CD8-positive, alpha-beta memory T cell (primary cell): ENCODE measurements at regions not wholly inside any gene's neighbourhood (a gene's known extent, or its start where the extent isn't known, plus 50 kb on each side); places are given as distances from the start of the nearest gene placed in this dataset.
"Not testable (repeated sequence)": the region's sequence is repeated elsewhere in the genome, so short reads cannot be mapped to it uniquely, and the experiment has no call there.

ENCODE experiments used
- CTCF ChIA-PET: fragments of 350-600 bp; sonication (Branson Sonifier 250); formaldehyde crosslinking; loops from one replicate; lab custom pipeline; 2021; ENCODE audit warnings: antibody characterized with exemption; lab: Charles Lee
- POLR2A ChIA-PET: fragments of 350-600 bp; sonication (Branson Sonifier 250); formaldehyde crosslinking; loops from one replicate; lab custom pipeline; 2021; ENCODE audit warnings: antibody characterized with exemption; lab: Charles Lee
- DNase-seq, 5 donors: peaks; one replicate each; pipeline versions ENCODE4 v3.0.0 to v3.0.0-alpha.2; 2020 to 2022; ENCODE audit warnings: mixed read lengths in 1 of 5
- H3K27ac ChIP-seq: one replicate; pipeline ENCODE4 v1.7.0; 2013; ENCODE audit warnings: low read depth, mild to moderate bottlenecking, low read length, moderate library complexity
- H3K27me3 ChIP-seq: 2 replicates; pipeline ENCODE4 v1.7.0; 2013; ENCODE audit warnings: low read length, mild to moderate bottlenecking; ENCODE audit not compliant: insufficient read depth, poor library complexity, severe bottlenecking
- H3K36me3 ChIP-seq: 2 replicates; pipeline ENCODE4 v1.7.0; 2013; ENCODE audit warnings: mild to moderate bottlenecking, low read length, moderate library complexity; ENCODE audit not compliant: insufficient read depth
- H3K4me1 ChIP-seq: 2 replicates; pipeline ENCODE4 v1.7.0; 2013; ENCODE audit warnings: mild to moderate bottlenecking, low read length, moderate library complexity; ENCODE audit not compliant: insufficient read depth
- H3K4me3 ChIP-seq: 2 replicates; pipeline ENCODE4 v1.7.0; 2013; ENCODE audit warnings: mild to moderate bottlenecking, low read length
- H3K9me3 ChIP-seq: 2 replicates; pipeline ENCODE4 v1.7.0; 2013; ENCODE audit warnings: mild to moderate bottlenecking, low read length
- H3K27ac Mint-ChIP-seq, 8 donors: one replicate each; pipeline ENCODE4 v1.8.0; 2020 to 2021; ENCODE audit warnings: mixed read lengths in 8 of 8, mild to moderate bottlenecking in 6 of 8, inconsistent platforms in 3 of 8, moderate library complexity in 3 of 8
- H3K27me3 Mint-ChIP-seq, 2 donors: one replicate each; pipeline ENCODE4 v1.8.0; 2020 to 2021; ENCODE audit warnings: mixed read lengths in 2 of 2, mild to moderate bottlenecking in 1 of 2, moderate library complexity in 1 of 2
- H3K36me3 Mint-ChIP-seq, 3 donors: one replicate each; pipeline ENCODE4 v1.8.0; 2020 to 2021; ENCODE audit warnings: mixed read lengths in 3 of 3, inconsistent platforms in 1 of 3, mild to moderate bottlenecking in 1 of 3
- H3K4me1 Mint-ChIP-seq, 3 donors: one replicate each; pipeline ENCODE4 v1.8.0; 2020 to 2021; ENCODE audit warnings: mixed read lengths in 3 of 3, inconsistent platforms in 1 of 3, mild to moderate bottlenecking in 1 of 3
- H3K4me3 Mint-ChIP-seq, 7 donors: one replicate each; pipeline ENCODE4 v1.8.0; 2020 to 2021; ENCODE audit warnings: mixed read lengths in 7 of 7, mild to moderate bottlenecking in 6 of 7, moderate library complexity in 4 of 7, inconsistent platforms in 2 of 7
- H3K9me3 Mint-ChIP-seq, 5 donors: one replicate each; pipeline ENCODE4 v1.8.0; 2020 to 2022; ENCODE audit warnings: mixed read lengths in 5 of 5, mild to moderate bottlenecking in 3 of 5, moderate library complexity in 2 of 5, inconsistent platforms in 1 of 5

DNA sequence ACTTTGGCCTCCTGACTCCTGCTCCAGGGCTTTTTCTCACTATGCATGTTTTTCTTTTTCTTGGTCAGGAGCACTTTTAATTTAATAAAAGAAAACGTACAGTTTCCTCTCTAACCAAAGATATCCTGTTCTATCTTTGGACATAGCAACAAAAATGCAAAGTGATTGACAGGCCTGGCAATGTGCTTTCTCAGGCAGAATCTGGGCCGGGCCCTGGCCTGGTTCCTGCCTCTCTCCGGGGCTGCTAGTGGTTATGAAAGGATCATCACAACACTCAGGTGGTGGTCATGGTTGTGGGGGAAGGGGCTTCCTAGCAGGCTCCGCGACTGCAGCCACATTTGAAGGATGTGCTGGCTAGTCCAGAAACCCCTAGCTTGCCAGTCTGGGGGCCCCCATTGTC lies 85.8 kb upstream of the USP24 start:
- Mint-ChIP-seq H3K27me3 (peaks cover 15 to 16% of the 10 kb centered on the region in 2 donors), H3K27ac (no peak overlapping the region), H3K4me1 (no peaks in the 10 kb centered on the region), H3K36me3 (no peaks in the 10 kb centered on the region), H3K4me3 (no peak overlapping the region), H3K9me3 (peaks cover 0 to 5% (median 0%) of the 10 kb centered on the region in 5 donors)
- H3K4me3 ChIP-seq, result no peak overlapping the region
- H3K27ac ChIP-seq, result no peak overlapping the region
- no peaks in the 10 kb centered on the region for H3K4me1 ChIP-seq
- CTCF ChIA-PET, result no interaction called here
- POLR2A ChIA-PET, result no interaction called here
- H3K27me3 ChIP-seq, result no peaks in the 10 kb centered on the region
- H3K36me3 ChIP-seq, result no peaks in the 10 kb centered on the region
- DNase-seq, result no peak
- H3K9me3 ChIP-seq, result no peaks in the 10 kb centered on the region

GRCh38 chr1:55298167-55298894 lies 83.2 kb upstream of the USP24 start:
- Histone ChIP-seq H3K4me3 (no peak overlapping the region), H3K9me3 (no peaks in the 10 kb centered on the region), H3K27me3 (no peaks in the 10 kb centered on the region), H3K4me1 (no peaks in the 10 kb centered on the region), H3K36me3 (no peaks in the 10 kb centered on the region), H3K27ac (no peak overlapping the region)
- ChIA-PET CTCF (no interaction called here), POLR2A (no interaction called here)
- no peak overlapping the region for H3K4me3 Mint-ChIP-seq
- H3K9me3 Mint-ChIP-seq, result peaks cover 0 to 17% (median 6%) of the 10 kb centered on the region in 5 donors
- no peaks in the 10 kb centered on the region for H3K4me1 Mint-ChIP-seq
- no peak overlapping the region for H3K27ac Mint-ChIP-seq
- H3K27me3 Mint-ChIP-seq, result peaks cover 18 to 21% of the 10 kb centered on the region in 2 donors
- no peak for DNase-seq
- H3K36me3 Mint-ChIP-seq, result peaks cover 0 to 5% (median 0%) of the 10 kb centered on the region in 3 donors

DNA sequence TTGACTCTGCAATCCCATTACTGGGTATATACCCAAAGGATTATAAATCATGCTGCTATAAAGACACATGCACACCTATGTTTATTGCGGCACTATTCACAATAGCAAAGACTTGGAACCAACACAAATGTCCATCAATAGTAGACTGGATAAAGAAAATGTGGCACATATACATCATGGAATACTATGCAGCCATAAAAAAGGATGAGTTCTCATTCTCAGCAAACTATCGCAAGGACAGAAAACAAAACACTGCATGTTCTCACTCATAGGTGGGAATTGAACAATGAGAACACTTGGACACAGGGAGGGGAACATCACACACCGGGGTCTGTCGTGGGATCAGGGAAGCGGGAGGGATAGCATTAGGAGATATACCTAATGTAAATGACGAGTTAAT lies 81.1 kb upstream of the USP24 start:
- POLR2A ChIA-PET, H3K4me1 Mint-ChIP-seq, H3K4me1 ChIP-seq, H3K27ac Mint-ChIP-seq, H3K4me3 ChIP-seq, H3K27me3 ChIP-seq, H3K36me3 ChIP-seq, H3K9me3 ChIP-seq, CTCF ChIA-PET, H3K36me3 Mint-ChIP-seq, DNase-seq, H3K27ac ChIP-seq, H3K4me3 Mint-ChIP-seq: not testable (repeated sequence)
- H3K27me3 Mint-ChIP-seq, result peaks cover 27 to 34% of the 10 kb centered on the region in 2 donors
- peaks cover 0 to 17% (median 6%) of the 10 kb centered on the region in 5 donors for H3K9me3 Mint-ChIP-seq

DNA sequence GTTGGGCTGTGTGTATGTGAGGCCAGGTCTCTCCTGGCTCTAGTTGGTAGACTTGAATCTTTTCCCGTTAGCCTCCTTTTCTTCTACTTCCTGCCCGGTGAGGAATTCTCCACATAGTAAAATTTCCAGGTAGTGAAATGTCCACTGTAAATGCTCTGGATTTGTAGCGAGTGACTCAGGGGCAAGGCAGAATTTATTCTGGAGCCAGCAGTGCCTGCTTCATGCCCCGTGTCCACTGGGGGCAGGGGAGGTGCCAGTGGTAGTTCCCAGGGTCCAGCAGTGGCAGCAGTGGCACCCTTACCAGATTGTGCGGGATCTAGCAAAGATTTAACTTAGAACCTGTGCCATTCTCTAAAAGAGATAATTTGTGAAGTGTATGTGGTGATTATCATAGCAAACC lies 74.5 kb upstream of the USP24 start:
- Mint-ChIP-seq H3K4me1 (no peaks in the 10 kb centered on the region), H3K36me3 (peaks cover 0 to 5% (median 0%) of the 10 kb centered on the region in 3 donors), H3K4me3 (no peak overlapping the region), H3K9me3 (peaks cover 0 to under 1% (median 0%) of the 10 kb centered on the region in 5 donors), H3K27me3 (peaks cover 21 to 37% of the 10 kb centered on the region in 2 donors), H3K27ac (no peak overlapping the region)
- ChIA-PET CTCF (no interaction called here), POLR2A (no interaction called here)
- Histone ChIP-seq H3K36me3 (no peaks in the 10 kb centered on the region), H3K4me3 (no peak overlapping the region), H3K4me1 (no peaks in the 10 kb centered on the region), H3K9me3 (no peaks in the 10 kb centered on the region), H3K27ac (no peak overlapping the region), H3K27me3 (no peaks in the 10 kb centered on the region)
- no peak for DNase-seq

GRCh38 chr1:55289042-55289441 lies 73.9 kb upstream of the USP24 start:
- Histone ChIP-seq H3K4me1 (no peaks in the 10 kb centered on the region), H3K27ac (no peak overlapping the region), H3K27me3 (no peaks in the 10 kb centered on the region), H3K4me3 (no peak overlapping the region), H3K9me3 (no peaks in the 10 kb centered on the region), H3K36me3 (no peaks in the 10 kb centered on the region)
- Mint-ChIP-seq H3K27ac (no peak overlapping the region), H3K36me3 (peaks cover 0 to 5% (median 0%) of the 10 kb centered on the region in 3 donors), H3K27me3 (peaks cover 20 to 36% of the 10 kb centered on the region in 2 donors), H3K4me3 (no peak overlapping the region), H3K4me1 (no peaks in the 10 kb centered on the region), H3K9me3 (no peaks in the 10 kb centered on the region)
- ChIA-PET POLR2A (no interaction called here), CTCF (no interaction called here)
- no peak for DNase-seq

- Mint-ChIP-seq H3K9me3 (no peaks in the 10 kb centered on the region), H3K27me3 (peaks cover 22 to 29% of the 10 kb centered on the region in 2 donors), H3K36me3 (no peaks in the 10 kb centered on the region), H3K4me3 (peak overlapping the region in 1 of 7 donors; percentile 18), H3K27ac (no peak overlapping the region), H3K4me1 (no peaks in the 10 kb centered on the region)
- H3K4me1 ChIP-seq, result no peaks in the 10 kb centered on the region
- POLR2A ChIA-PET, result no interaction called here
- H3K36me3 ChIP-seq, result no peaks in the 10 kb centered on the region
- no peak for DNase-seq
- H3K27ac ChIP-seq, result no peak overlapping the region
- no peaks in the 10 kb centered on the region for H3K27me3 ChIP-seq
- H3K4me3 ChIP-seq, result no peak overlapping the region
- CTCF ChIA-PET, result no interaction called here
- H3K9me3 ChIP-seq, result no peaks in the 10 kb centered on the region
Measured at GRCh38 chr1:55288245-55288644, 73.1 kb upstream of the USP24 start.

DNA sequence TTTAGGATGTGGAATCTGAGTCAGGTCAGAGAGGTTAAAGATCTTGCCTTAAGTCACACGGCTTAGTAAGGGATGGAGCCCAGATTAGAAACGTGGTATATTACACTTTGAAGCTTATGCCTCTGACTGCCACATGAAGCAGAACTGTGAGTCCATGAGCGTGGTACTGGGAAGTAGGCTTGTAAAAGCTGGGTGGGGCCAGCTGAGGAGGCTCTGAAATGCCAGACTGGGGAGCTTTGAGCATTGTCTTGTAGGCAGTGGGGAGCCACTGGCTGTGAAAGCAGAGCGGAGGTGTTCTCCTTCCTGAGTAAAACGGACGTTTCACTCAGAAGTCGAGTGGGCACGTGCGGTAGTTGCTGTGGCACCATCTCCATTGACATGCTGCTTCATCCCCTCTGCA lies 72.6 kb upstream of the USP24 start:
- Mint-ChIP-seq H3K9me3 (no peaks in the 10 kb centered on the region), H3K27ac (no peak overlapping the region), H3K4me1 (no peaks in the 10 kb centered on the region), H3K27me3 (peaks cover 19 to 26% of the 10 kb centered on the region in 2 donors), H3K4me3 (no peak overlapping the region), H3K36me3 (no peaks in the 10 kb centered on the region)
- no peaks in the 10 kb centered on the region for H3K36me3 ChIP-seq
- ChIA-PET CTCF (no interaction called here), POLR2A (no interaction called here)
- no peak for DNase-seq
- no peak overlapping the region for H3K27ac ChIP-seq
- H3K9me3 ChIP-seq, result no peaks in the 10 kb centered on the region
- H3K4me3 ChIP-seq, result no peak overlapping the region
- H3K4me1 ChIP-seq, result no peaks in the 10 kb centered on the region
- no peaks in the 10 kb centered on the region for H3K27me3 ChIP-seq

GRCh38 chr1:55286856-55287602 lies 71.9 kb upstream of the USP24 start:
- Mint-ChIP-seq H3K9me3 (no peaks in the 10 kb centered on the region), H3K36me3 (no peaks in the 10 kb centered on the region), H3K27me3 (peaks cover 13 to 19% of the 10 kb centered on the region in 2 donors), H3K4me3 (no peak overlapping the region), H3K27ac (no peak overlapping the region), H3K4me1 (no peaks in the 10 kb centered on the region)
- no peak for DNase-seq
- Histone ChIP-seq H3K36me3 (no peaks in the 10 kb centered on the region), H3K4me3 (no peak overlapping the region), H3K4me1 (no peaks in the 10 kb centered on the region), H3K27ac (no peak overlapping the region), H3K9me3 (no peaks in the 10 kb centered on the region), H3K27me3 (no peaks in the 10 kb centered on the region)
- ChIA-PET POLR2A (no interaction called here), CTCF (no interaction called here)
